GM12873 (cell line): ENCODE measurements at regions not wholly inside any gene's neighbourhood (a gene's known extent, or its start where the extent isn't known, plus 50 kb on each side); places are given as distances from the start of the nearest gene placed in this dataset.

Experiments
- TF ChIP-seq, protein P1 (sequence below): IDR thresholded peaks from 2 replicates; pipeline ENCODE4 v1.5.1; 2012; ENCODE audit warnings: low read depth, mild to moderate bottlenecking, moderate library complexity, low read length, control low read depth; ENCODE audit not compliant: insufficient read depth; ENCODE audit errors: missing control alignments

DNA sequence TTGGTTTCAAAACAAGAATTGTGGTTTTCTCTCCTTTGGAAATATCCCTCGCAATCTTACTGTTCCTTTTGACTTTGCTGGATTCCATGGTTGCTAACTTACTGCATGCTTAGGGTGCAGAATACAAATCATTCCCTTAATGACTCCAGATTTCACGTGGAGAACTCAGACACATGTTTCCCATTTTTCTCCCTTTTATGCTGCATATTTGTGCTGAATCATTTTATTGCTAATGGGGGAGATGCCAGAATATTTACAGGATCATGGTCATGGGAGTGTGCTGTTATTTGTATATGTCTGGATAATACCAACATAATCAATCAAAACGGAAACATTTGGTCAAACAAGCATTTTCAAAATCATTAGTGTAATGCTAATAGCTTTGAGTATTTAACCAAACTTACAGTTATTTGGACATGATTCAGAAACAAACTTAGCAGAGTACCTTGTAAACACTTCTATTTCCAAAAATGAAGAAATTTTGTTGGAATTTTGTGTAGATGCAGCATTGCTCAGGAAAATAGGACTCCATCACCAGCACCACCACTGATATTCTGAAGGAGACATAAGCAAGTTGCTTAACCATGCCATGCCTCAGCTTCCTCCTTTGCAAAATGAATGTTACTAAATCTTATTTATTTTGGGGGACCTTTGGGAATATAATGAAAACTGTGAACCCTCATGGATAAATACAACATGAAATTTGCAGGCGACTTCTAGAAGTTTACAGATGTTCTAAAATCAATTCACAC, 122.5 kb upstream of the RND3 start:
- TF ChIP-seq, protein P1, sequence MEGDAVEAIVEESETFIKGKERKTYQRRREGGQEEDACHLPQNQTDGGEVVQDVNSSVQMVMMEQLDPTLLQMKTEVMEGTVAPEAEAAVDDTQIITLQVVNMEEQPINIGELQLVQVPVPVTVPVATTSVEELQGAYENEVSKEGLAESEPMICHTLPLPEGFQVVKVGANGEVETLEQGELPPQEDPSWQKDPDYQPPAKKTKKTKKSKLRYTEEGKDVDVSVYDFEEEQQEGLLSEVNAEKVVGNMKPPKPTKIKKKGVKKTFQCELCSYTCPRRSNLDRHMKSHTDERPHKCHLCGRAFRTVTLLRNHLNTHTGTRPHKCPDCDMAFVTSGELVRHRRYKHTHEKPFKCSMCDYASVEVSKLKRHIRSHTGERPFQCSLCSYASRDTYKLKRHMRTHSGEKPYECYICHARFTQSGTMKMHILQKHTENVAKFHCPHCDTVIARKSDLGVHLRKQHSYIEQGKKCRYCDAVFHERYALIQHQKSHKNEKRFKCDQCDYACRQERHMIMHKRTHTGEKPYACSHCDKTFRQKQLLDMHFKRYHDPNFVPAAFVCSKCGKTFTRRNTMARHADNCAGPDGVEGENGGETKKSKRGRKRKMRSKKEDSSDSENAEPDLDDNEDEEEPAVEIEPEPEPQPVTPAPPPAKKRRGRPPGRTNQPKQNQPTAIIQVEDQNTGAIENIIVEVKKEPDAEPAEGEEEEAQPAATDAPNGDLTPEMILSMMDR, result no peak

DNA sequence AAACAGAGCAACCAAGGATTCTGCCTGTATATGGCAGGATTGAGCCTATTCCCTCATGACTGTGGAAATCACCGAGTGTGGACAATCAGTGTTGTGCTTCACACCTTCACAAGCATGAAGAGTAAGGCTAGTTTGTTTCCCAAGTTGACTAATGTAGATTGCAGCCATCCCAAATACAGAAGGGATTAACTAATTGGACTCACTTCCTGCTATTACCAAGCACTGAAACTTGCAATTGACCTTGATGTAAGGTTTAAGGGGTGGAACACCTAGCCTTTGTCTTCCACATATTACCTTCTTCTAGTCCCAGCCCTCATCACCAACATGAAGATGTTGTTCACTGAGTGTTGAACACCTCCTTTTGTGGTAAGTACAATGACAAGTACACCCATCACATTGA, 120.9 kb upstream of the RND3 start:
- TF ChIP-seq, protein P1, result no peak

GRCh38 chr2:150607390-150607811, 119.9 kb upstream of the RND3 start:
- TF ChIP-seq, protein P1, result no peak

- TF ChIP-seq, protein P1, result no peak
Observed at GRCh38 chr2:150606380-150607060, 119.1 kb upstream of the RND3 start.

- TF ChIP-seq, protein P1, result no peak
Observed at GRCh38 chr2:150605664-150606063, 118.2 kb upstream of the RND3 start.

- TF ChIP-seq, protein P1, result no peak
Observed at GRCh38 chr2:150601280-150602038, 114.0 kb upstream of the RND3 start.

DNA sequence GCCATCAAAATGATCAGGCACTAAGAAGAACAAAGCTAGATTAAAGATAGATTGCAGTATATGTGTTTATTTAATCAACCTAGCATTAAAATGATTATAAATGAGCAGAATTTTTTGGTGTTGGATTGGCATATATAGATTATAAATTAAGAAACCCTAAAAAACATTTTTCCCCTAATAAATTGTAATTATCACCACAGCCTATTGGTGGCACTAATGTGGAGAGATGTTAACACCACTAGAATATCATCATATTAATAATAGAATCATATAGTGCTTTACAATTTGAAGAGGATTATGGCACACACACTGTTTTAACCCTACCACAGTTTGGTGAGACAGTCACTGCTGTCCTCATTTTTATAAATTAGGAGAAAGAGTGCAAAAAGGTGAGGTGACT, 112.4 kb upstream of the RND3 start:
- TF ChIP-seq, protein P1, result peak; percentile 11
